ENCODE measurements at regions not wholly inside any gene's neighbourhood (a gene's known extent, or its start where the extent isn't known, plus 50 kb on each side); places are given as distances from the start of the nearest gene placed in this dataset.

GRCh38 chr5:159819591-159820411 lies 96.5 kb upstream of the ADRA1B start:
- DNase-seq (ENCODE audit: low spot score) = no peak

- DNase-seq (ENCODE audit: low spot score) = no peak
Measured at GRCh38 chr5:159820692-159821091, 95.6 kb upstream of the ADRA1B start.

- DNase-seq (ENCODE audit: low spot score) = no peak
Measured at GRCh38 chr5:159821461-159821940, 94.8 kb upstream of the ADRA1B start.

- no peak for DNase-seq (ENCODE audit: low spot score)
Measured at GRCh38 chr5:159824188-159825161, 91.8 kb upstream of the ADRA1B start.

GRCh38 chr5:159825551-159826051 lies 90.7 kb upstream of the ADRA1B start:
- DNase-seq (ENCODE audit: low spot score) = peak; percentile 35

- DNase-seq (ENCODE audit: low spot score) = peak; percentile 47
Measured at GRCh38 chr5:159826351-159827214, 89.7 kb upstream of the ADRA1B start.

GRCh38 chr5:159827861-159828260 lies 88.4 kb upstream of the ADRA1B start:
- no peak for DNase-seq (ENCODE audit: low spot score)

GRCh38 chr5:159832073-159832472 lies 84.2 kb upstream of the ADRA1B start:
- no peak for DNase-seq (ENCODE audit: low spot score)

- no peak for DNase-seq (ENCODE audit: low spot score)
Measured at GRCh38 chr5:159833088-159833487, 83.2 kb upstream of the ADRA1B start.

- DNase-seq (ENCODE audit: low spot score) = no peak
Measured at GRCh38 chr5:159833846-159834245, 82.4 kb upstream of the ADRA1B start.

GRCh38 chr5:159835548-159835947 lies 80.7 kb upstream of the ADRA1B start:
- no peak for DNase-seq (ENCODE audit: low spot score)

GRCh38 chr5:159836691-159837090 lies 79.6 kb upstream of the ADRA1B start:
- no peak for DNase-seq (ENCODE audit: low spot score)

- DNase-seq (ENCODE audit: low spot score) = no peak
Measured at GRCh38 chr5:159837860-159838259, 78.4 kb upstream of the ADRA1B start.

GRCh38 chr5:159838551-159839222 lies 77.6 kb upstream of the ADRA1B start:
- DNase-seq (ENCODE audit: low spot score) = no peak

GRCh38 chr5:159844267-159845121 lies 71.8 kb upstream of the ADRA1B start:
- no peak for DNase-seq (ENCODE audit: low spot score)

- no peak for DNase-seq (ENCODE audit: low spot score)
Measured at GRCh38 chr5:159849437-159850083, 66.7 kb upstream of the ADRA1B start.

- peak; percentile 37 for DNase-seq (ENCODE audit: low spot score)
Measured at GRCh38 chr5:159850160-159850559, 66.1 kb upstream of the ADRA1B start.

- no peak for DNase-seq (ENCODE audit: low spot score)
Measured at GRCh38 chr5:159851053-159851452, 65.2 kb upstream of the ADRA1B start.

- DNase-seq (ENCODE audit: low spot score) = no peak
Measured at GRCh38 chr5:159854916-159855315, 61.4 kb upstream of the ADRA1B start.

Data from iPS-NIHi11 (cell line).